B cell (primary cell): ENCODE measurements at regions not wholly inside any gene's neighbourhood (a gene's known extent, or its start where the extent isn't known, plus 50 kb on each side); places are given as distances from the start of the nearest gene placed in this dataset.

ENCODE experiments used
- EZH2 ChIP-seq: IDR thresholded peaks from 2 replicates; pipeline ENCODE4 v1.6.1; 2012; ENCODE audit warnings: borderline replicate concordance, low read depth, mild to moderate bottlenecking, moderate library complexity, low read length; ENCODE audit not compliant: insufficient read depth, poor library complexity, severe bottlenecking
- TF ChIP-seq, protein P1 (sequence below): fragments of 200-600 bp; IDR thresholded peaks from one replicate; pipeline ENCODE4 v1.8.0; 2022; ENCODE audit warnings: antibody characterized with exemption, mild to moderate bottlenecking

- TF ChIP-seq EZH2: no peak
- TF ChIP-seq, protein P1, sequence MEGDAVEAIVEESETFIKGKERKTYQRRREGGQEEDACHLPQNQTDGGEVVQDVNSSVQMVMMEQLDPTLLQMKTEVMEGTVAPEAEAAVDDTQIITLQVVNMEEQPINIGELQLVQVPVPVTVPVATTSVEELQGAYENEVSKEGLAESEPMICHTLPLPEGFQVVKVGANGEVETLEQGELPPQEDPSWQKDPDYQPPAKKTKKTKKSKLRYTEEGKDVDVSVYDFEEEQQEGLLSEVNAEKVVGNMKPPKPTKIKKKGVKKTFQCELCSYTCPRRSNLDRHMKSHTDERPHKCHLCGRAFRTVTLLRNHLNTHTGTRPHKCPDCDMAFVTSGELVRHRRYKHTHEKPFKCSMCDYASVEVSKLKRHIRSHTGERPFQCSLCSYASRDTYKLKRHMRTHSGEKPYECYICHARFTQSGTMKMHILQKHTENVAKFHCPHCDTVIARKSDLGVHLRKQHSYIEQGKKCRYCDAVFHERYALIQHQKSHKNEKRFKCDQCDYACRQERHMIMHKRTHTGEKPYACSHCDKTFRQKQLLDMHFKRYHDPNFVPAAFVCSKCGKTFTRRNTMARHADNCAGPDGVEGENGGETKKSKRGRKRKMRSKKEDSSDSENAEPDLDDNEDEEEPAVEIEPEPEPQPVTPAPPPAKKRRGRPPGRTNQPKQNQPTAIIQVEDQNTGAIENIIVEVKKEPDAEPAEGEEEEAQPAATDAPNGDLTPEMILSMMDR: no peak
Measured at GRCh38 chr2:187966924-187967323, 324.8 kb upstream of the GULP1 start.
